ENCODE measurements at regions not wholly inside any gene's neighbourhood (a gene's known extent, or its start where the extent isn't known, plus 50 kb on each side); places are given as distances from the start of the nearest gene placed in this dataset.

DNA sequence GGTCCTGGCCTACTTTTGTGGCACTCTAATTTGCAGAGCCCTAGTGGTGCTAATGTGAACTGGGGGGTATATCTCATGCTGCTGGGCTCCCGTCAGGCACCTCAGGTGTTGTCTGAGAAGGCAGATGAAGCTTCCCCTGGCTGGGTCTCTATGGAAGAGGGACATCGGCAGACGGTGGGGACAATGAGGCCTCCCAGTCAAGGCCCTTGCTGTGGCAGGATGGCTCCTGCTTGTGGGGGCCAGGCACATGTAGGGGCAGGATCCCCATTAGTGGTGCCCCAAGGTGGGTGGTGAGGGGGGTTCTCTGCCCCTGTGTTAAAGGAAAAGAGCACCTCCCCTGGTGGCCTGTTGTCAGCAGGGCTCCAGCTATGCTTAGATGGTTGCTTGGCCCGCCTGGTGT is 192.8 kb upstream of the S1PR3 start:
- TF ChIP-seq, protein P1, sequence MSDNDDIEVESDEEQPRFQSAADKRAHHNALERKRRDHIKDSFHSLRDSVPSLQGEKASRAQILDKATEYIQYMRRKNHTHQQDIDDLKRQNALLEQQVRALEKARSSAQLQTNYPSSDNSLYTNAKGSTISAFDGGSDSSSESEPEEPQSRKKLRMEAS (IDR thresholded peaks at IDR 0.05) = no peak
- no peak for TF ChIP-seq TEAD4 (IDR thresholded peaks at IDR 0.05)
